Inflammatory macrophage treated with lipopolysaccharide for 4 hours (primary cell): ENCODE measurements at regions not wholly inside any gene's neighbourhood (a gene's known extent, or its start where the extent isn't known, plus 50 kb on each side); places are given as distances from the start of the nearest gene placed in this dataset.

Experiments used
- DNase-seq: peaks from one replicate; pipeline ENCODE4 v3.0.0-alpha.2; 2020

DNA sequence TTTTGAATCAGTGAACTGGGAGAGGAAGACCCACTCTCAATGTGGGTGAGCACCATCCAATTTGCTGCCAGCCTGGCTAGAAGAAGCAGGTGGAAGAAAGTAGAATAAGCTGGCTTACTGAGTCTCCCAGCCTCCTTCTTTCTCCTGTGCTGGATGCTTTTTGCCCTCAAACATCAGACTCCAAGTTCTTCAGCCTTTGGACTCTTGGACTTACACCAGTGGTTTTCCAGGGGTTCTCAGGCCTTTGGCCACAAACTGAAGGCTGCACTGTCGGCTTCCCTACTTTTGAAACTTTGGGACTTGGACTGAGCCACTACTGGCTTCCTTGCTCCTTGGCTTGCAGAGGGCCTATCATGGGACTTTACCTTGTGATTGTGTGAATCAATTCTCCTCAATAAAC lies 804.2 kb upstream of the SLITRK1 start:
- no peak for DNase-seq

GRCh38 chr13:84684804-84685203 lies 802.5 kb upstream of the SLITRK1 start:
- DNase-seq, result no peak

GRCh38 chr13:84684048-84684662 lies 801.9 kb upstream of the SLITRK1 start:
- no peak for DNase-seq

DNA sequence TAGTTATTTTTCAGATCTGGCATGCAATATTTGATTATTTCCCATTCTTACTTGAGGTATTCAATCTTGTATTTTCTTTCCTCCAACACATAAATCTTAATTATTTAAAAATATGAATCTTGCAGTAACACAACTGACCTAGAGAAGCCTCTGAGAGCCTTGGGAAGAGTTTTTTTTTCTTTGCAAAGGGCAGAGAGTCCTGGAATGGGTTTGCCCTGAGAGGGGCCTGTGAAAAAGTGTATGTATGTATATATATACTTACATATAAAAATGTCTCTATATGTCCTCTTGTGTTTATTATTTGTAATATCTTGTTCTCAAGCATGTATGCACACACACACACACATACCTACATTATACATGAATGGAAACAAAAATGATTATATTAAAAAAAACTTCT lies 801.2 kb upstream of the SLITRK1 start:
- no peak for DNase-seq

DNA sequence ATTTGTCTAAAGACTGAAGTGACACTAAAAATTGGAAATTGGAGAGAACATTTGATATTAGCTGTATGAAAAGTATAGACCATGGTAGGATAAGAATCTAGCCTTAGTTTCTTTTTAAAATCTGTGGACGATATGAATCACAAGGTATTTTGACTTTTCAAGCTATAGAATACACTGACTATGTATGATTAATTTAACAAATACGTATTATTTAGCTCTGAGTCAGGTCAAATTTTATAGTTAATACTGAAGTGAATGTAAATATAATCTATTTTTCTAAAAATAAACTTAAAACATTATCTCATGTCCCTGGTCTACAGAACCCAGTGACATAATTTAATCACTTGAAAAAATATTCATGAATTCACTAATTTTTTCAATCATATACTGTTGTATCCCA lies 795.6 kb upstream of the SLITRK1 start:
- no peak for DNase-seq

- DNase-seq, result no peak
These were observed 790.3 kb upstream of the SLITRK1 start for GRCh38 chr13:84672616-84673015.

- DNase-seq, result no peak
These were observed 788.0 kb upstream of the SLITRK1 start for GRCh38 chr13:84670245-84670644.

DNA sequence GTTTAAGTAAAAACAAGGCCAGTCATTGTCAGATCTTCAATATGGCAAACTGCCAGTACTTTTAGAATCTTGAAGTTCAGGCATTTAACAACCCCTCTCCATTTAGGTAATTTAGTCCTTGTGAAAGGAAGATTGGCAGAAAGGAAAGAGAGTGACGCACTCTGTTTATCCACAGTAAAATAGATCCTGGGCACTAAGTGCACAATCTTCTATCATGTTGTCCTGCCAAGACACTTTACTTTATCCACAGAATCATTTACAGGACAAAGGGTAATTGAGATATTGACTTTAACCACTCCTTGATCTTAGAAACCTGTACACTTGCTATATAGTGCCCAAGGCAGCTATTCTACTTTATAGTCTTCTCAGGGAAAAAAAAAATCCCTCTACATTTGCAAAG lies 786.4 kb upstream of the SLITRK1 start:
- no peak for DNase-seq

GRCh38 chr13:84662491-84662890 lies 780.2 kb upstream of the SLITRK1 start:
- DNase-seq, result no peak

GRCh38 chr13:84661718-84662117 lies 779.4 kb upstream of the SLITRK1 start:
- no peak for DNase-seq

DNA sequence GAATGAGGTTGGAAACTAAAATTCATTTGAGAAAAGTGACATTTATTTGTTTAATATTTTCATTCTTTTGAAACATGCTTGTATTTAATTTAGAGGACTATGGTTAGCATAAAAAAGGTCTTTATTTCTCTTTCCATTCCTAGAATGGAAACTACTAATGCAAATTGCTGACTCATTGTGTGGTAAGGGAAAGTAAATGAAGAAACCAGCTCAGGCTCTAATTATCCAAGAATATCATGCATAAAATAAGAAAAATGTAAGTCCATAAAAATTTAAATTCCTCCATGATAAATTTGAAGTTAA lies 777.0 kb upstream of the SLITRK1 start:
- DNase-seq, result peak; percentile 12

DNA sequence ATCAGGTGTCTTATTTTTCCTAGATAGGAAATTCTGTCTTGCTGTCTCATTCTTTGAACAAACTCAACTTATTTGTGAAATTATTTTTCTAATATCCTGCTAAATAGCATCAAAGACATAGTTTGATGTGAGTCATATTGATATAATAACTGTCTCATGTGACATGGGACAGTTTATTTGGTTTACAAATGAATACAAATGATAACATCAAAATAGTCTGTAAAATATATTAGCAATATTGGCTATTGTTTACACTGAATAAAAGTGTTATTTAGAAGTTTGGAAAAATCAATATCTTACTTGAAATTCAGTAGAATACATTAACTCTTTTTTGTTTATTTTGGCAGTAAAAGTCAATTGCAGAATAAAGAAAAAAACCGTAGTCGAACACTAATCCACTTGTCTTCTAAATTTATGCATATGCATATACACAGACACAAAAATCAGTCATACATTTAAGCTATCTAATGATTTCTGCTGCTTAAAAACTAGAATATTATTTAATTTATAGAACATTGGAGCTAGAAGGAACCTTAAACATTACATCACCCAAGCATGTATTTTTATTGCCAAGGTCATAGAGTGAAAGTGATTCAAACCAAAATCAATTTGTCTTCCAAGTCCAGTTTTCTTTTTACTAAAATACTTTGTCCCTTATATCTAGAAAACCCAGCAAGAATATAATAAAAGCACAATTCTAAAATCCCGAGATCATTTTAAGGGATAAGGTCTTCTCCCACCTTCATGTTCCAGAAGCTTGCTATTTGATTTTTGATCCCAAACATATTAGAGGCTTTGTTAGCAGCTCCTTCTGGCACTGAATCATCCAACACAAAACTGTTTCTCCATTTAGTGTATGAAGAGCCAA lies 776.5 kb upstream of the SLITRK1 start:
- DNase-seq, result no peak

DNA sequence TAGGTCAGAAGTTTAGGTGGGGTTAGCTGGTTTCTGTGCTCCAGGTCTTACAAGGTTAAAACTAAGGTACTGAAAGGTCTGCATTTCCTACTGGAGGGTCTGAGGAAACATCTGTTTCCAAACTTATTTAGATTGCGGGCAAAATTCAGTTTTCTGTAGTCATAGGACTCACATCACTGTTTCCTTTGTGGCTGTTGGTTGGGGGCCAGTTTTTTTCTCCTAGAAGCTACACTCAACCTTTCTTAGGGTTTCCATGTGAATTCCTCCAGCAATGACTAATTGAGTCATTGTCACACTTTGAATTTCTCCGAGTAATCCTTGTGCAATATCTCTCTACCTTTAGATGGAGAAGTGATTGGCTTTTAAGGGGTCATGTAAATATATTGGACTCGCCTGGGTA lies 773.4 kb upstream of the SLITRK1 start:
- no peak for DNase-seq

DNA sequence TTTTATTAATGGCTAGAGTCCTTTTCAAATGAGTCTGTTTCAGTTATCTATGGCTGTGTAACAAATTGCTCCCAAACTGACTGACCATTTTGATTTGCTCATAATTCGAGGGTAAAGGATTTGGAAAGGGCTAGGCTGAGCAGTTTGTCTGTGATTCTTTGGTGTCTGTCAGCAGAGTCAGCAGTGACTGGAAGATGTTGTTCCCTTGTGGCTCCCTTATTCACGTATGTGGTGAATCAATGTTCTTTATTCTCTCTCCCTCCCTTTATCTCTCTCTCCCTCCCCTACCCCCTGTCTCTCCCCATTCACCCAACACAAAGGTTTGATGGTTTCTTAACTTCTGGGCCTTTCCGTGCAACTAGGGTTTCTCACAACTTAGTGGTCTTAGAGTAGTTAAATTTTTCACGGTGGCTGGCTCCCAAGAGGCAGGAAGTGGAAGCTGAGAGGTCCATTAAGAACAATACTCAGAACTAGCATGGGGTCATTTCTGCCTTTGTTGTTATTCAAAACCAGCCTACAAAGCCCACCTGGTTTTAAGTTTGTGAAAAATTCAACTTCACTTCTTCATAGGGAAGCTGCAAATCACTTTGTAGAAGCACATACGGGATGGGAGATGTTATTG lies 772.5 kb upstream of the SLITRK1 start:
- DNase-seq, result no peak

- no peak for DNase-seq
These were observed 771.8 kb upstream of the SLITRK1 start for GRCh38 chr13:84653915-84654534.

DNA sequence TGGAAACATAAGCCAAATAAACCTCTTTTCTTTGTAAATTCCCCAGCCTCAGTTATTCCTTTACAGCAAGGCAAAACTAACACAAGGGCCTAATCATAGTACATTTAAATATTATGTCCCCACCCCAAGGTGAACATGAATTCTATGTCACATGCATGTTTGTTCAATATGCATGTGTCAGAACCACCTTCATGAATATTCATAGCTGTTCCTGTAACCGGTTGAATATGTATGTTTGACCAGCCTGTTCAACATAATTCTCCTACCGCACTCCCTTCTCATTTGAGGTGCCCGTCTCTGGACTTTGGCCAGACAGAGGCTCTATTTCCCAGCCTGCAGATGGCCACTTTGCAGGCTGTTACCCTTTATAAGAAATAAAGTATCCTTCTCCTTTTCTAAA lies 769.4 kb upstream of the SLITRK1 start:
- no peak for DNase-seq

DNA sequence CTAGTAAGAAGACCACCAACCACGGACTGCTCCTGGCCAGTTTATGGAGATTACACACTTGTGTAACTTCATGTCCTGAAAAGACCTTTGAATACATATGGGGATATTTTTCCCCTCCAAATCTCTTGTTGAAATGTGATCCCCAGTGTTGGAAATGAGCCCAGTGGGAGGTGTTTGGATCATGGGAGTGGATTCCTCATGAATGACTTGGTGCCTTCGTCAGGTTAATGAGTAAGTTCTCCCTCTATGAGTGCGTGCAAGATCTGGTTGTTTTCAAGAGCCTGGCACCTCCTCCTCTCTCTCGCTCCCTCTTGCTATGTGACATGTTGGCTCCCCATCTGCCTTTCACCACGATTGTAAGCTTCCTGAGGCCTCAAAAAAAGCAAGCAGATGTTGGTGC lies 769.0 kb upstream of the SLITRK1 start:
- DNase-seq, result no peak

DNA sequence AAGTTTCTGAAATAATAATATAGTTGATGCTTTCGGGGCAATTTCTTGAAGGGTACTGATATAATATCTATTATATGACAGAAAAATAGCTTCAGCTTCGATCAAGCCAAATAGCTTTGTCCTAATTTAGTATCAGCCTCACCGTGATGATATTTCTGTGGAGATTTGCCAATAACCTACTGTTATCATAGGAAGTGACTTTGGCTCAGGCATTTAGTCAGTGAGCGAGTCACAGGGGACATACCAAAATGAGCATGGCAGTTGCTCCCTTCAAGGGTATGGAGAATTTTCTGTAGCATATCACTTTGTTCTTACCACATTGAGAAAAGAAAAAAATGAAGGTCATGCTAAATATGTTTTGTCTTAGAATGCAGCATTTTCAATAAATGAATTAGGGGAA lies 767.6 kb upstream of the SLITRK1 start:
- no peak for DNase-seq

DNA sequence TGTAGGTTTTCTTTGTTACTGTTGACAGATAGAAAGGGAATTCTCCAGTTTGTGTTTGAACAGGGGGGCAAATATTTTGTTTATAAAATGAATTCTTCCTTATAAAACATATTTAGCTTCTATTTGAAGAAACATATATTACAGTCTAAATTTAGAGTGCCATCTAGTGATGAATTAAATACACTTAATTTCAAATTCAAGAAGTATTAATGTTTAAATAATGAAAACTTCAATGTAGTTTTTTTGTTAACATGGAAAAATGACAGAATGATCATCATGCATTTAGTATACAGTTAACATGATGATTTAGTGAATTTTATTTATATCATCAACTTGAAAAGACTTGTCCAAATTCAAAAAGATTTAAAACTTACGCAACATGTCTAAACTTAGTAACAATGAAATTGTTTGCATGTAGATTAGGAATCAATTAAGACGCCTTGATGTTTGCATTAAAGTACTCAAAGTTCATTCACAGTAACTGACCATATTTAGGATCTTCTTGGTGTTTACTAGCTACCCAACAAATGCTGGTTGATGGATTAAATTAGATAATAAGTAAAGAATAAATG lies 765.9 kb upstream of the SLITRK1 start:
- no peak for DNase-seq

DNA sequence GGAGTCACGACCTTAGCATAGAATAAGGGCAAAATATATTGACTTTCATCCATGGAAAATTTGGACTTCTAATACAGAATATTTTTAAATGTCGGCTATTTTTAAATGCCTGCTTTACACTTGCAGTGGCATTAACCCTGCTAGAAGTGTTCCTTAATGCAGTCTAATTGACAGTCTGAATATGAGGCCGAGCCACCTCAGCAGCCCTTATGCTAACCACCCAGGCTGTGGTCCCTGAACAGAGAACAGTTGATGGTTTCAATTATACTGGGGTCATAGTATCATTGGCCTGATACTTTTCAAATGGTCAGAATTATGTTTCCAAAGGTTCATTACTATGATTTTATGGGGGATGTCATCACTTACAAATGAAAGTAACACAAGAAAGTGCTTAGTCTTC lies 764.7 kb upstream of the SLITRK1 start:
- DNase-seq, result no peak

GRCh38 chr13:84645196-84646012 lies 763.1 kb upstream of the SLITRK1 start:
- peak; percentile 45 for DNase-seq

- DNase-seq, result no peak
These were observed 759.2 kb upstream of the SLITRK1 start for GRCh38 chr13:84641491-84641890.

GRCh38 chr13:84640691-84641090 lies 758.4 kb upstream of the SLITRK1 start:
- DNase-seq, result peak; percentile 35
